Activated naive CD4-positive, alpha-beta T cell treated with anti-CD3 and anti-CD28 coated beads, Interleukin-2, amount 10 ng/mL, durations not matched to agents 7 days and 5 days (primary cell): ENCODE measurements at regions not wholly inside any gene's neighbourhood (a gene's known extent, or its start where the extent isn't known, plus 50 kb on each side); places are given as distances from the start of the nearest gene placed in this dataset.
"Not testable (repeated sequence)": the region's sequence is repeated elsewhere in the genome, so short reads cannot be mapped to it uniquely, and the experiment has no call there.

ENCODE experiments used
- CTCF ChIA-PET: fragments of 350-600 bp; sonication (Branson Sonifier 250); formaldehyde crosslinking; loops from one replicate; lab custom pipeline; 2021; ENCODE audit warnings: antibody characterized with exemption; lab: Charles Lee
- DNase-seq: peaks from one replicate; pipeline ENCODE4 v3.0.0-alpha.2; 2020
- H3K27ac Mint-ChIP-seq: one replicate; pipeline ENCODE4 v1.8.0; 2021; ENCODE audit warnings: mild to moderate bottlenecking, moderate library complexity, mixed read lengths
- H3K27me3 Mint-ChIP-seq: one replicate; pipeline ENCODE4 v1.8.0; 2021; ENCODE audit warnings: mild to moderate bottlenecking, mixed read lengths
- H3K36me3 Mint-ChIP-seq: one replicate; pipeline ENCODE4 v1.8.0; 2021; ENCODE audit warnings: mixed read lengths
- H3K4me1 Mint-ChIP-seq: one replicate; pipeline ENCODE4 v1.8.0; 2021; ENCODE audit warnings: mixed read lengths
- H3K4me3 Mint-ChIP-seq: one replicate; pipeline ENCODE4 v1.8.0; 2021; ENCODE audit warnings: mild to moderate bottlenecking, moderate library complexity, mixed read lengths
- H3K9me3 Mint-ChIP-seq: one replicate; pipeline ENCODE4 v1.8.0; 2021; ENCODE audit warnings: mixed read lengths

GRCh38 chr20:22967706-22968105 lies 67.4 kb upstream of the SSTR4 start:
- H3K4me3 Mint-ChIP-seq, H3K27me3 Mint-ChIP-seq, H3K4me1 Mint-ChIP-seq, H3K9me3 Mint-ChIP-seq, DNase-seq, H3K27ac Mint-ChIP-seq, CTCF ChIA-PET, H3K36me3 Mint-ChIP-seq: not testable (repeated sequence)

- H3K4me3 Mint-ChIP-seq, H3K4me1 Mint-ChIP-seq, CTCF ChIA-PET, H3K27ac Mint-ChIP-seq, DNase-seq, H3K9me3 Mint-ChIP-seq, H3K36me3 Mint-ChIP-seq, H3K27me3 Mint-ChIP-seq: not testable (repeated sequence)
Observed at GRCh38 chr20:22969031-22969430, 66.1 kb upstream of the SSTR4 start.

DNA sequence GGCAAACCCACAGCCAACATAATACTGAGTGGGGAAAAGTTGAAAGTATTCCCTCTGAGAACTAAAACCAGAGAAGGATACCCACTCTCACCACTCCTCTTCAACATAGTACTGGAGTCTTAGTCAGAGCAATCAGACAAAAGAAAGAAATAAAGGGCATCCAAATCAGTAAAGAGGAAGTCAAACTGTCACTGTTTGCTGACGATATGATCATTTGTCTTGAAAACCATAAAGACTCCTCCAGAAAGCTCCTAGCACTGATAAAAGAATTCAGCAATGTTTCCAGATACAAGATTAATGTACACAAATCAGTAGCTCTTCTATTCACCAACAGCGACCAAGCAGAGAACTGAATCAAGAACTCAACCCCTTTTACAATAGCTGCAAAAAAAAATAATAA lies 64.0 kb upstream of the SSTR4 start:
- H3K4me3 Mint-ChIP-seq, CTCF ChIA-PET, H3K36me3 Mint-ChIP-seq, H3K27ac Mint-ChIP-seq, H3K27me3 Mint-ChIP-seq, DNase-seq, H3K9me3 Mint-ChIP-seq, H3K4me1 Mint-ChIP-seq: not testable (repeated sequence)

GRCh38 chr20:22974354-22974753 lies 60.8 kb upstream of the SSTR4 start:
- Mint-ChIP-seq H3K9me3 (no peaks in the 10 kb centered on the region), H3K27me3 (no peaks in the 10 kb centered on the region), H3K27ac (no peak overlapping the region), H3K4me3 (no peak overlapping the region), H3K4me1 (no peaks in the 10 kb centered on the region), H3K36me3 (no peaks in the 10 kb centered on the region)
- CTCF ChIA-PET = interaction anchor here (1.3 to 1.9 kb wide), 3 partner anchors 10 to 283 kb away, joined by 3 to 12 read pairs (median 4); no protein-coding TSS in a partner anchor
- DNase-seq = no peak

- Mint-ChIP-seq H3K4me3 (no peak overlapping the region), H3K27me3 (no peaks in the 10 kb centered on the region)
Observed at GRCh38 chr20:22977047-22977785, 57.9 kb upstream of the SSTR4 start.

GRCh38 chr20:22984008-22984407 lies 51.1 kb upstream of the SSTR4 start:
- H3K4me1 Mint-ChIP-seq = no peaks in the 10 kb centered on the region
- peaks cover 3% of the 10 kb centered on the region for H3K9me3 Mint-ChIP-seq
- DNase-seq = no peak

More at GRCh38 chr20:22977047-22977785, 57.9 kb upstream of the SSTR4 start:
- H3K27ac Mint-ChIP-seq = no peak overlapping the region
- no peak for DNase-seq
- peaks cover 3% of the 10 kb centered on the region for H3K9me3 Mint-ChIP-seq
- H3K4me1 Mint-ChIP-seq = no peaks in the 10 kb centered on the region
- H3K36me3 Mint-ChIP-seq = no peaks in the 10 kb centered on the region
- CTCF ChIA-PET = no interaction called here

DNA sequence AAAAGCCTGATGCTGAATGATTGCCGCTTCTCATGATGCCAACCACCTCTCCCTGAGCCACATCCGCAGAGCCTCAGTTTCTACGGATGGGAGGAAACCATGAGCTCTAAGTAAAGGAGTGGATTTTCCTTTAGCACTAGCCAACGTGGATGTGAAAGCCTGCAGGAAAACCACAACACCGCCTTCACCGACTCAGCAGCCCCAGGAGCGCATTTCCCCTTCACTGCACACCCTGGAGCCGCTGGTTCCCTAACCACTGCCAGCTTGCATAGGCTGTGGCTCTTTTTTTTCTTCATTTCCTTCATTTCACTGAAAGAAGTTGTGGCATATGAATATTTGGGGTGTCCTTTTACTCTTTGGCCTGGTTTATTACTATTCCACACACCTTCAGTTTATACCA lies 50.5 kb upstream of the SSTR4 start:
- Mint-ChIP-seq H3K9me3 (peaks cover 3% of the 10 kb centered on the region), H3K4me1 (no peaks in the 10 kb centered on the region), H3K4me3 (no peak overlapping the region), H3K36me3 (no peaks in the 10 kb centered on the region), H3K27me3 (no peaks in the 10 kb centered on the region), H3K27ac (no peak overlapping the region)
- CTCF ChIA-PET = interaction anchor here (0.9 kb wide), 1 partner anchor 10 kb away, joined by 3 read pairs; no protein-coding TSS in a partner anchor
- DNase-seq = no peak

More at GRCh38 chr20:22984008-22984407, 51.1 kb upstream of the SSTR4 start:
- H3K27ac Mint-ChIP-seq = no peak overlapping the region
- CTCF ChIA-PET = interaction anchor here (0.9 kb wide), 1 partner anchor 9 kb away, joined by 3 read pairs; no protein-coding TSS in a partner anchor
- no peak overlapping the region for H3K4me3 Mint-ChIP-seq
- H3K27me3 Mint-ChIP-seq = no peaks in the 10 kb centered on the region
- H3K36me3 Mint-ChIP-seq = no peaks in the 10 kb centered on the region

DNA sequence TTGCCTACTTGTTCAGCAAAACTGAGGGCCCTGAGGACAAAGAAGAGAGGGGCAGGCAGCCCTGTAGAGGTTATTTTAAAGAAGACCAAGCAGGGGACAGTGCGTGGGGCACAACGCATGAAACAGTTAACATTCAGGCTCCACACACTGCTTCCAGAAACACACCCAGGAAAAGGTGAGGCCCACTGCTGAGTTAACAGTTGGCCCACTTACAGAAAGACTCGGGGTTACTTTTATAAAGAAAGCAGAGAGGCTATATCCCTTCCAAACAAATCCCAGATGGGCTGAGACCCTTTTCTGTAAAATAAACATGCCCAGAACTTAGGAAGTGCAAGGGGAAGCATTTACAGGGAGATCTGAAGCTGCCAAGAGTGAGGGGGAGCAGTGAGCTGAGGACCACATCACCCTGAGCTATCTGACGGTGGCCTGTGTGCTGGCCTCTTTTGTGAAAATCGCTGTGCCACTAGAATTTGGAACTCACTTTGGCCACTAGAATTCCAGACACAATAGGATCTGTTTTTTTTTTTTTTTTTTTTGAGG lies 49.8 kb upstream of the SSTR4 start:
- H3K4me3 Mint-ChIP-seq = no peak overlapping the region
- H3K27me3 Mint-ChIP-seq = no peaks in the 10 kb centered on the region
- CTCF ChIA-PET = no interaction called here
- no peak overlapping the region for H3K27ac Mint-ChIP-seq
- H3K4me1 Mint-ChIP-seq = no peaks in the 10 kb centered on the region
- no peaks in the 10 kb centered on the region for H3K36me3 Mint-ChIP-seq
- peaks cover 3% of the 10 kb centered on the region for H3K9me3 Mint-ChIP-seq
- DNase-seq = no peak
